AG04450 (cell line): ENCODE measurements at regions not wholly inside any gene's neighbourhood (a gene's known extent, or its start where the extent isn't known, plus 50 kb on each side); places are given as distances from the start of the nearest gene placed in this dataset.

ENCODE experiments used
- CTCF ChIA-PET: fragments of 300-600, 350-600 bp; formaldehyde crosslinking; extraction: SDS; loops from one replicate; lab custom pipeline; 2022; ENCODE audit warnings: antibody characterized with exemption, inconsistent platforms; lab: Charles Lee
- POLR2A ChIA-PET: fragments of 350-600 bp; formaldehyde crosslinking; extraction: SDS; loops from one replicate; lab custom pipeline; 2021; ENCODE audit warnings: antibody characterized with exemption, inconsistent platforms; lab: Yijun Ruan, JAX
- DNase-seq: peaks from one replicate; pipeline ENCODE4 v3.0.0-alpha.2; 2011; ENCODE audit warnings: low read depth, low spot score
- H3K27ac ChIP-seq: one replicate; pipeline ENCODE4 v1.5.1; 2012; ENCODE audit warnings: low read depth, low read length, control low read depth
- H3K27me3 ChIP-seq: one replicate; pipeline ENCODE4 v1.6.0; 2012; ENCODE audit warnings: low read length; ENCODE audit not compliant: control insufficient read depth, insufficient read depth
- H3K4me3 ChIP-seq: 2 replicates; pipeline ENCODE4 v1.5.1; 2011; ENCODE audit warnings: mild to moderate bottlenecking, low read depth, low read length, control low read depth
- H3K9me3 ChIP-seq: 2 replicates; pipeline ENCODE4 v1.5.1; 2012; ENCODE audit warnings: low read length; ENCODE audit not compliant: control insufficient read depth, insufficient read depth
- CTCF ChIP-seq: IDR thresholded peaks from 2 replicates; pipeline ENCODE4 v1.5.1; 2011; ENCODE audit warnings: low read depth, low read length, control low read depth, inconsistent platforms

- no peaks in the 10 kb centered on the region; the same call in none of the 2 replicates for H3K9me3 ChIP-seq
- no peak overlapping the region for H3K4me3 ChIP-seq
- TF ChIP-seq CTCF, result no peak
- no peak overlapping the region for H3K27ac ChIP-seq
- no peaks in the 10 kb centered on the region for H3K27me3 ChIP-seq
- ChIA-PET CTCF (no interaction called here), POLR2A (no interaction called here)
- DNase-seq, result no peak
These were observed 469.2 kb downstream of the ADRA2A start for GRCh38 chr10:111545861-111546605.

- CTCF ChIA-PET, result no interaction called here
These were observed 471.4 kb downstream of the ADRA2A start for GRCh38 chr10:111548084-111548726.

GRCh38 chr10:111551001-111551400 is 474.2 kb downstream of the ADRA2A start:
- POLR2A ChIA-PET, result no interaction called here

More at GRCh38 chr10:111548084-111548726, 471.4 kb downstream of the ADRA2A start:
- POLR2A ChIA-PET, result no interaction called here
- no peak for DNase-seq
- no peak for TF ChIP-seq CTCF
- Histone ChIP-seq H3K9me3 (no peaks in the 10 kb centered on the region; the same call in 1 of the 2 replicates), H3K27me3 (no peaks in the 10 kb centered on the region), H3K4me3 (no peak overlapping the region), H3K27ac (no peak overlapping the region)

GRCh38 chr10:111556666-111557065 is 479.8 kb downstream of the ADRA2A start:
- ChIA-PET POLR2A (no interaction called here), CTCF (no interaction called here)
- no peak for TF ChIP-seq CTCF
- H3K4me3 ChIP-seq, result no peak overlapping the region
- H3K9me3 ChIP-seq, result peaks cover 1% of the 10 kb centered on the region; the same call in 1 of the 2 replicates
- H3K27ac ChIP-seq, result no peak overlapping the region
- DNase-seq, result no peak
- H3K27me3 ChIP-seq, result no peaks in the 10 kb centered on the region

More at GRCh38 chr10:111551001-111551400, 474.2 kb downstream of the ADRA2A start:
- TF ChIP-seq CTCF, result no peak
- DNase-seq, result no peak
- H3K27ac ChIP-seq, result no peak overlapping the region
- H3K4me3 ChIP-seq, result no peak overlapping the region
- no peaks in the 10 kb centered on the region; the same call in 1 of the 2 replicates for H3K9me3 ChIP-seq
- CTCF ChIA-PET, result no interaction called here
- H3K27me3 ChIP-seq, result no peaks in the 10 kb centered on the region

- POLR2A ChIA-PET, result no interaction called here
- Histone ChIP-seq H3K4me3 (no peak overlapping the region), H3K27me3 (no peaks in the 10 kb centered on the region), H3K9me3 (peaks cover 5% of the 10 kb centered on the region; the same call in 1 of the 2 replicates), H3K27ac (no peak overlapping the region)
- TF ChIP-seq CTCF, result no peak
- CTCF ChIA-PET, result no interaction called here
- DNase-seq, result no peak
These were observed 481.4 kb downstream of the ADRA2A start for GRCh38 chr10:111558211-111558610.
